MM.1S (cell line): ENCODE measurements at regions not wholly inside any gene's neighbourhood (a gene's known extent, or its start where the extent isn't known, plus 50 kb on each side); places are given as distances from the start of the nearest gene placed in this dataset.

ENCODE experiments used
- DNase-seq: peaks from one replicate; pipeline ENCODE4 v3.0.0-alpha.2; 2015
- H2AFZ ChIP-seq: fragments of 300-600 bp; sonication (generic); 2 replicates; pipeline ENCODE4 v1.6.0; 2016; ENCODE audit warnings: antibody characterized with exemption, low read length
- H3F3A ChIP-seq: fragments of 300-600 bp; sonication (generic); 2 replicates; pipeline ENCODE4 v1.6.1; 2016; ENCODE audit warnings: mild to moderate bottlenecking, antibody characterized with exemption, low read length, moderate library complexity, mixed read lengths; ENCODE audit not compliant: insufficient read depth
- H3K27ac ChIP-seq: fragments of 300-600 bp; sonication (generic); 2 replicates; pipeline ENCODE4 v1.5.1; 2016; ENCODE audit warnings: mild to moderate bottlenecking, low read length
- H3K27me3 ChIP-seq: fragments of 300-600 bp; sonication (generic); replicated peaks from 2 replicates; pipeline ENCODE4 v1.6.0; 2016; ENCODE audit warnings: low read length; ENCODE audit not compliant: insufficient read depth
- H3K36me3 ChIP-seq: fragments of 300-600 bp; sonication (generic); replicated peaks from 2 replicates; pipeline ENCODE4 v1.6.1; 2016; ENCODE audit warnings: mild to moderate bottlenecking, low read length, mixed read lengths; ENCODE audit not compliant: insufficient read depth
- H3K4me1 ChIP-seq: fragments of 300-600 bp; sonication (generic); 2 replicates; pipeline ENCODE4 v1.6.1; 2016; ENCODE audit warnings: low read length, mixed read lengths
- H3K4me2 ChIP-seq: fragments of 300-600 bp; sonication (generic); 2 replicates; pipeline ENCODE4 v1.6.0; 2016; ENCODE audit warnings: low read depth, low read length
- H3K4me3 ChIP-seq: fragments of 300-600 bp; sonication (generic); 2 replicates; pipeline ENCODE4 v1.5.1; 2016; ENCODE audit warnings: low read length, mixed read lengths
- H3K79me2 ChIP-seq: fragments of 300-600 bp; sonication (generic); 2 replicates; pipeline ENCODE4 v1.6.1; 2016; ENCODE audit warnings: mixed run types, low read length, mixed read lengths
- H3K9ac ChIP-seq: fragments of 300-600 bp; sonication (generic); 2 replicates; pipeline ENCODE4 v1.6.1; 2016; ENCODE audit warnings: low read length, mixed read lengths
- H3K9me2 ChIP-seq: fragments of 300-600 bp; sonication (generic); replicated peaks from 2 replicates; pipeline ENCODE4 v1.6.1; 2016; ENCODE audit warnings: mild to moderate bottlenecking, low read length, mixed read lengths; ENCODE audit not compliant: insufficient read depth
- H3K9me3 ChIP-seq: fragments of 300-600 bp; sonication (generic); replicated peaks from 2 replicates; pipeline ENCODE4 v1.6.1; 2016; ENCODE audit warnings: mild to moderate bottlenecking, low read length, mixed read lengths; ENCODE audit not compliant: insufficient read depth
- H4K20me1 ChIP-seq: fragments of 300-600 bp; sonication (generic); 2 replicates; pipeline ENCODE4 v1.6.1; 2016; ENCODE audit warnings: mild to moderate bottlenecking, low read length, moderate library complexity, mixed read lengths; ENCODE audit not compliant: insufficient read depth
- CTCF ChIP-seq: fragments of 300-600 bp; sonication (generic); IDR thresholded peaks from 2 replicates; pipeline ENCODE4 v1.5.1; 2016; ENCODE audit warnings: antibody characterized with exemption, low read length, mixed read lengths
- EZH2 ChIP-seq: fragments of 300-600 bp; sonication (generic); optimal IDR thresholded peaks from 2 replicates; pipeline ENCODE3; 2017; ENCODE audit warnings: low read depth, mild to moderate bottlenecking, antibody characterized with exemption, low read length, mixed read lengths
- EZH2phosphoT487 ChIP-seq: fragments of 300-600 bp; sonication (generic); IDR thresholded peaks from 2 replicates; pipeline ENCODE4 v1.6.1; 2018; ENCODE audit warnings: antibody characterized with exemption, low read length

GRCh38 chr2:118677546-118677945 lies 169.9 kb downstream of the EN1 start:
- TF ChIP-seq CTCF (no peak), EZH2 (no peak), EZH2phosphoT487 (no peak)
- H3K9ac ChIP-seq: no peak overlapping the region
- H3K4me3 ChIP-seq: no peak overlapping the region
- no peaks in the 10 kb centered on the region for H3K27me3 ChIP-seq
- no peaks in the 10 kb centered on the region for H3K36me3 ChIP-seq
- H3K27ac ChIP-seq: no peak overlapping the region
- H2AFZ ChIP-seq: no peak overlapping the region
- no peaks in the 10 kb centered on the region for H4K20me1 ChIP-seq
- H3K9me2 ChIP-seq: no peaks in the 10 kb centered on the region
- no peak for DNase-seq
- H3K79me2 ChIP-seq: no peaks in the 10 kb centered on the region
- no peaks in the 10 kb centered on the region for H3K4me1 ChIP-seq
- no peak overlapping the region for H3K4me2 ChIP-seq
- H3F3A ChIP-seq: no peaks in the 10 kb centered on the region
- no peaks in the 10 kb centered on the region for H3K9me3 ChIP-seq

GRCh38 chr2:118675531-118675930 lies 171.9 kb downstream of the EN1 start:
- H3K4me1 ChIP-seq: no peaks in the 10 kb centered on the region
- DNase-seq: no peak
- no peak overlapping the region for H3K4me2 ChIP-seq
- H3K36me3 ChIP-seq: no peaks in the 10 kb centered on the region
- H3F3A ChIP-seq: no peaks in the 10 kb centered on the region
- TF ChIP-seq CTCF: no peak
- no peak for TF ChIP-seq EZH2phosphoT487
- no peak for TF ChIP-seq EZH2
- H3K27ac ChIP-seq: no peak overlapping the region
- H3K79me2 ChIP-seq: no peaks in the 10 kb centered on the region
- H3K9me2 ChIP-seq: no peaks in the 10 kb centered on the region
- no peaks in the 10 kb centered on the region for H3K27me3 ChIP-seq
- H2AFZ ChIP-seq: no peak overlapping the region
- H4K20me1 ChIP-seq: no peaks in the 10 kb centered on the region
- no peaks in the 10 kb centered on the region for H3K9me3 ChIP-seq
- no peak overlapping the region for H3K9ac ChIP-seq
- H3K4me3 ChIP-seq: no peak overlapping the region

- Histone ChIP-seq H3K36me3 (no peaks in the 10 kb centered on the region), H2AFZ (no peak overlapping the region), H3K9me2 (no peaks in the 10 kb centered on the region), H3F3A (no peaks in the 10 kb centered on the region), H3K9me3 (no peaks in the 10 kb centered on the region), H3K27me3 (no peaks in the 10 kb centered on the region), H3K27ac (no peak overlapping the region), H3K9ac (no peak overlapping the region), H3K4me3 (no peak overlapping the region), H3K4me1 (no peaks in the 10 kb centered on the region), H4K20me1 (no peaks in the 10 kb centered on the region), H3K4me2 (no peak overlapping the region), H3K79me2 (no peaks in the 10 kb centered on the region)
- DNase-seq: no peak
- TF ChIP-seq EZH2 (no peak), CTCF (no peak), EZH2phosphoT487 (no peak)
Measured at GRCh38 chr2:118672571-118673158, 174.8 kb downstream of the EN1 start.
